ENCODE measurements at regions not wholly inside any gene's neighbourhood (a gene's known extent, or its start where the extent isn't known, plus 50 kb on each side); places are given as distances from the start of the nearest gene placed in this dataset.

- TF ChIP-seq CTCF (conservative IDR thresholded peaks at IDR 0.05; ENCODE audit: low read depth in 2 of 2) (no peak), POLR2AphosphoS5 (IDR thresholded peaks at IDR 0.05; ENCODE audit: low read depth) (no peak)
Measured at GRCh38 chr14:82379291-82379690, 845.6 kb upstream of the SEL1L start.

All from GM23338 (cell line).